ENCODE measurements at regions not wholly inside any gene's neighbourhood (a gene's known extent, or its start where the extent isn't known, plus 50 kb on each side); places are given as distances from the start of the nearest gene placed in this dataset.

- Histone ChIP-seq H4K20me1 (ENCODE audit: insufficient read depth, low read length, poor library complexity, severe bottlenecking) (no peaks in the 10 kb centered on the region), H3K36me3 (ENCODE audit: insufficient read depth, low read length) (no peaks in the 10 kb centered on the region), H3K9me3 (ENCODE audit: insufficient read depth, low read depth, low read length) (no peaks in the 10 kb centered on the region), H3K4me2 (ENCODE audit: low read depth, low read length, poor library complexity, severe bottlenecking) (no peak overlapping the region), H3K9me2 (replicated peaks; ENCODE audit: low read depth, low read length) (no peaks in the 10 kb centered on the region), H3K27me3 (ENCODE audit: insufficient read depth, low read length, poor library complexity, severe bottlenecking) (no peaks in the 10 kb centered on the region), H3K4me3 (ENCODE audit: low read length, poor library complexity, severe bottlenecking) (no peak overlapping the region), H3K79me2 (ENCODE audit: insufficient read depth, low read length) (no peaks in the 10 kb centered on the region), H3F3A (ENCODE audit: low read depth) (no peaks in the 10 kb centered on the region), H2AFZ (ENCODE audit: low read length) (no peak overlapping the region), H3K9ac (ENCODE audit: low read depth, low read length, poor library complexity, severe bottlenecking) (no peak overlapping the region), H3K4me1 (ENCODE audit: insufficient read depth, low read length, poor library complexity, severe bottlenecking) (no peaks in the 10 kb centered on the region)
- TF ChIP-seq CTCF (conservative IDR thresholded peaks at IDR 0.05; ENCODE audit: low read length), result no peak
- TF ChIP-seq EZH2phosphoT487 (IDR thresholded peaks at IDR 0.05; ENCODE audit: borderline replicate concordance), result no peak
These were observed 1295.1 kb upstream of the PCDH20 start for GRCh38 chr13:62710787-62711186.

GRCh38 chr13:62706048-62706447 lies 1290.4 kb upstream of the PCDH20 start:
- no peaks in the 10 kb centered on the region for H3K79me2 ChIP-seq (ENCODE audit: insufficient read depth, low read length)
- no peaks in the 10 kb centered on the region for H3K27me3 ChIP-seq (ENCODE audit: insufficient read depth, low read length, poor library complexity, severe bottlenecking)
- H3K4me2 ChIP-seq (ENCODE audit: low read depth, low read length, poor library complexity, severe bottlenecking), result no peak overlapping the region
- no peak overlapping the region for H2AFZ ChIP-seq (ENCODE audit: low read length)
- no peaks in the 10 kb centered on the region for H3K9me2 ChIP-seq (replicated peaks; ENCODE audit: low read depth, low read length)
- no peaks in the 10 kb centered on the region for H3K9me3 ChIP-seq (ENCODE audit: insufficient read depth, low read depth, low read length)
- no peaks in the 10 kb centered on the region for H3K36me3 ChIP-seq (ENCODE audit: insufficient read depth, low read length)
- H3F3A ChIP-seq (ENCODE audit: low read depth), result no peaks in the 10 kb centered on the region
- H3K4me3 ChIP-seq (ENCODE audit: low read length, poor library complexity, severe bottlenecking), result no peak overlapping the region
- no peak overlapping the region for H3K9ac ChIP-seq (ENCODE audit: low read depth, low read length, poor library complexity, severe bottlenecking)
- TF ChIP-seq EZH2phosphoT487 (IDR thresholded peaks at IDR 0.05; ENCODE audit: borderline replicate concordance) (no peak), CTCF (conservative IDR thresholded peaks at IDR 0.05; ENCODE audit: low read length) (no peak)
- no peaks in the 10 kb centered on the region for H3K4me1 ChIP-seq (ENCODE audit: insufficient read depth, low read length, poor library complexity, severe bottlenecking)
- no peaks in the 10 kb centered on the region for H4K20me1 ChIP-seq (ENCODE audit: insufficient read depth, low read length, poor library complexity, severe bottlenecking)

GRCh38 chr13:62704875-62705274 lies 1289.2 kb upstream of the PCDH20 start:
- no peaks in the 10 kb centered on the region for H3K36me3 ChIP-seq (ENCODE audit: insufficient read depth, low read length)
- no peak for TF ChIP-seq EZH2phosphoT487 (IDR thresholded peaks at IDR 0.05; ENCODE audit: borderline replicate concordance)
- TF ChIP-seq CTCF (conservative IDR thresholded peaks at IDR 0.05; ENCODE audit: low read length), result no peak
- no peaks in the 10 kb centered on the region for H3K79me2 ChIP-seq (ENCODE audit: insufficient read depth, low read length)
- H3K9ac ChIP-seq (ENCODE audit: low read depth, low read length, poor library complexity, severe bottlenecking), result no peak overlapping the region
- H2AFZ ChIP-seq (ENCODE audit: low read length), result no peak overlapping the region
- no peaks in the 10 kb centered on the region for H3F3A ChIP-seq (ENCODE audit: low read depth)
- no peaks in the 10 kb centered on the region for H3K9me3 ChIP-seq (ENCODE audit: insufficient read depth, low read depth, low read length)
- no peak overlapping the region for H3K4me2 ChIP-seq (ENCODE audit: low read depth, low read length, poor library complexity, severe bottlenecking)
- H3K4me3 ChIP-seq (ENCODE audit: low read length, poor library complexity, severe bottlenecking), result no peak overlapping the region
- H4K20me1 ChIP-seq (ENCODE audit: insufficient read depth, low read length, poor library complexity, severe bottlenecking), result no peaks in the 10 kb centered on the region
- H3K27me3 ChIP-seq (ENCODE audit: insufficient read depth, low read length, poor library complexity, severe bottlenecking), result no peaks in the 10 kb centered on the region
- no peaks in the 10 kb centered on the region for H3K9me2 ChIP-seq (replicated peaks; ENCODE audit: low read depth, low read length)
- H3K4me1 ChIP-seq (ENCODE audit: insufficient read depth, low read length, poor library complexity, severe bottlenecking), result no peaks in the 10 kb centered on the region

Measured in Loucy (cell line).